Duodenal mucosa (tissue), 2 donors: ENCODE measurements at regions not wholly inside any gene's neighbourhood (a gene's known extent, or its start where the extent isn't known, plus 50 kb on each side); places are given as distances from the start of the nearest gene placed in this dataset.

Source experiments
- H3K27ac ChIP-seq: one replicate; pipeline ENCODE4 v1.7.0; 2013; ENCODE audit warnings: low read depth, low read length
- H3K27me3 ChIP-seq, 2 donors: one replicate each; pipeline ENCODE4 v1.7.0; 2013; ENCODE audit warnings: low read length in 2 of 2, control low read depth in 1 of 2; ENCODE audit not compliant: insufficient read depth in 2 of 2, control insufficient read depth in 1 of 2
- H3K36me3 ChIP-seq, 2 donors: one replicate each; pipeline ENCODE4 v1.7.0; 2013; ENCODE audit warnings: low read length in 2 of 2, control low read depth in 1 of 2; ENCODE audit not compliant: insufficient read depth in 2 of 2, control insufficient read depth in 1 of 2
- H3K4me1 ChIP-seq, 2 donors: one replicate each; pipeline ENCODE4 v1.7.0; 2013; ENCODE audit warnings: low read length in 2 of 2, control low read depth in 1 of 2; ENCODE audit not compliant: insufficient read depth in 2 of 2, control insufficient read depth in 1 of 2
- H3K4me3 ChIP-seq, 2 donors: one replicate each; pipeline ENCODE4 v1.7.0; 2013; ENCODE audit warnings: low read length in 2 of 2, low read depth in 1 of 2
- H3K9ac ChIP-seq, 2 donors: one replicate each; pipeline ENCODE4 v1.7.0; 2013; ENCODE audit warnings: low read length in 2 of 2, low read depth in 1 of 2
- H3K9me3 ChIP-seq, 2 donors: one replicate each; pipeline ENCODE4 v1.7.0; 2013; ENCODE audit warnings: low read length in 2 of 2, control low read depth in 1 of 2; ENCODE audit not compliant: control insufficient read depth in 1 of 2

- H3K9me3 ChIP-seq: peaks cover 0 to 9% of the 10 kb centered on the region in 2 donors
- no peak overlapping the region for H3K9ac ChIP-seq
- H3K4me1 ChIP-seq: no peaks in the 10 kb centered on the region
- no peak overlapping the region for H3K27ac ChIP-seq
- no peak overlapping the region for H3K4me3 ChIP-seq
- H3K27me3 ChIP-seq: no peaks in the 10 kb centered on the region
- no peaks in the 10 kb centered on the region for H3K36me3 ChIP-seq
Observed at GRCh38 chr3:21109056-21109455, 642.0 kb downstream of the ZNF385D start.

GRCh38 chr3:21105784-21106183 is 645.2 kb downstream of the ZNF385D start:
- H3K27me3 ChIP-seq: no peaks in the 10 kb centered on the region
- H3K27ac ChIP-seq: no peak overlapping the region
- no peak overlapping the region for H3K9ac ChIP-seq
- no peaks in the 10 kb centered on the region for H3K36me3 ChIP-seq
- peaks cover 0 to 6% of the 10 kb centered on the region in 2 donors for H3K9me3 ChIP-seq
- no peak overlapping the region for H3K4me3 ChIP-seq
- no peaks in the 10 kb centered on the region for H3K4me1 ChIP-seq

- Histone ChIP-seq H3K27me3 (no peaks in the 10 kb centered on the region), H3K36me3 (no peaks in the 10 kb centered on the region)
Observed at GRCh38 chr3:21100656-21101359, 650.2 kb downstream of the ZNF385D start.

GRCh38 chr3:21094686-21095085 is 656.3 kb downstream of the ZNF385D start:
- H3K9me3 ChIP-seq: peaks cover 2 to 5% of the 10 kb centered on the region in 2 donors
- H3K36me3 ChIP-seq: no peaks in the 10 kb centered on the region
- no peak overlapping the region for H3K4me3 ChIP-seq
- H3K4me1 ChIP-seq: no peaks in the 10 kb centered on the region
- H3K9ac ChIP-seq: no peak overlapping the region
- no peaks in the 10 kb centered on the region for H3K27me3 ChIP-seq
- no peak overlapping the region for H3K27ac ChIP-seq

More at GRCh38 chr3:21100656-21101359, 650.2 kb downstream of the ZNF385D start:
- H3K9ac ChIP-seq: no peak overlapping the region
- H3K9me3 ChIP-seq: peaks cover 3 to 5% of the 10 kb centered on the region in 2 donors
- H3K27ac ChIP-seq: no peak overlapping the region
- H3K4me3 ChIP-seq: no peak overlapping the region
- no peaks in the 10 kb centered on the region for H3K4me1 ChIP-seq

GRCh38 chr3:21073561-21073960 is 677.4 kb downstream of the ZNF385D start:
- H3K27me3 ChIP-seq: no peaks in the 10 kb centered on the region
- H3K4me1 ChIP-seq: no peaks in the 10 kb centered on the region
- no peaks in the 10 kb centered on the region for H3K36me3 ChIP-seq
- no peaks in the 10 kb centered on the region for H3K9me3 ChIP-seq
- H3K4me3 ChIP-seq: no peak overlapping the region
- H3K27ac ChIP-seq: no peak overlapping the region
- H3K9ac ChIP-seq: no peak overlapping the region

- H3K9me3 ChIP-seq: no peaks in the 10 kb centered on the region
- H3K9ac ChIP-seq: no peak overlapping the region
- H3K27ac ChIP-seq: no peak overlapping the region
- no peak overlapping the region for H3K4me3 ChIP-seq
- H3K27me3 ChIP-seq: no peaks in the 10 kb centered on the region
- H3K4me1 ChIP-seq: no peaks in the 10 kb centered on the region
- no peaks in the 10 kb centered on the region for H3K36me3 ChIP-seq
Observed at GRCh38 chr3:21067031-21067813, 683.8 kb downstream of the ZNF385D start.

GRCh38 chr3:21062831-21063294 is 688.1 kb downstream of the ZNF385D start:
- Histone ChIP-seq H3K4me1 (no peaks in the 10 kb centered on the region), H3K27me3 (no peaks in the 10 kb centered on the region), H3K9ac (no peak overlapping the region), H3K36me3 (no peaks in the 10 kb centered on the region), H3K4me3 (no peak overlapping the region), H3K9me3 (no peaks in the 10 kb centered on the region), H3K27ac (no peak overlapping the region)

GRCh38 chr3:21059404-21059803 is 691.6 kb downstream of the ZNF385D start:
- Histone ChIP-seq H3K4me1 (no peaks in the 10 kb centered on the region), H3K9me3 (peaks cover 0 to 3% of the 10 kb centered on the region in 2 donors), H3K9ac (no peak overlapping the region), H3K27me3 (no peaks in the 10 kb centered on the region), H3K36me3 (no peaks in the 10 kb centered on the region), H3K4me3 (no peak overlapping the region), H3K27ac (no peak overlapping the region)

GRCh38 chr3:21056293-21056692 is 694.7 kb downstream of the ZNF385D start:
- Histone ChIP-seq H3K27ac (no peak overlapping the region), H3K27me3 (no peaks in the 10 kb centered on the region), H3K4me3 (no peak overlapping the region), H3K4me1 (no peaks in the 10 kb centered on the region), H3K36me3 (no peaks in the 10 kb centered on the region), H3K9me3 (peaks cover 0 to 3% of the 10 kb centered on the region in 2 donors), H3K9ac (no peak overlapping the region)

GRCh38 chr3:21055015-21055414 is 696.0 kb downstream of the ZNF385D start:
- no peak overlapping the region for H3K4me3 ChIP-seq
- H3K9me3 ChIP-seq: peaks cover 0 to 3% of the 10 kb centered on the region in 2 donors
- no peaks in the 10 kb centered on the region for H3K36me3 ChIP-seq
- H3K4me1 ChIP-seq: no peaks in the 10 kb centered on the region
- no peaks in the 10 kb centered on the region for H3K27me3 ChIP-seq
- no peak overlapping the region for H3K9ac ChIP-seq
- no peak overlapping the region for H3K27ac ChIP-seq
